HG03066 (cell line): ENCODE measurements at regions not wholly inside any gene's neighbourhood (a gene's known extent, or its start where the extent isn't known, plus 50 kb on each side); places are given as distances from the start of the nearest gene placed in this dataset.
"Not testable (repeated sequence)": the region's sequence is repeated elsewhere in the genome, so short reads cannot be mapped to it uniquely, and the experiment has no call there.

ENCODE experiments used
- ATAC-seq: cut with Tn5 transposase; IDR thresholded peaks from one replicate; pipeline ENCODE4 v1.9.1; 2021; ENCODE audit warnings: low read depth; ENCODE audit not compliant: unreplicated experiment

- ATAC-seq, result no peak
Measured at GRCh38 chr17:72562615-72563188, 441.9 kb downstream of the SOX9 start.

- ATAC-seq, result no peak
Measured at GRCh38 chr17:72563952-72564351, 443.1 kb downstream of the SOX9 start.

GRCh38 chr17:72565006-72565405 is 444.2 kb downstream of the SOX9 start:
- no peak for ATAC-seq

- no peak for ATAC-seq
Measured at GRCh38 chr17:72565758-72566157, 444.9 kb downstream of the SOX9 start.

- ATAC-seq, result no peak
Measured at GRCh38 chr17:72566671-72567484, 446.1 kb downstream of the SOX9 start.

- ATAC-seq, result no peak
Measured at GRCh38 chr17:72567774-72568173, 447.0 kb downstream of the SOX9 start.

- no peak for ATAC-seq
Measured at GRCh38 chr17:72569148-72569946, 448.5 kb downstream of the SOX9 start.

GRCh38 chr17:72571813-72572396 is 451.1 kb downstream of the SOX9 start:
- no peak for ATAC-seq

GRCh38 chr17:72572604-72573491 is 452.0 kb downstream of the SOX9 start:
- ATAC-seq, result no peak

GRCh38 chr17:72573492-72573801 is 452.6 kb downstream of the SOX9 start:
- ATAC-seq, result not testable (repeated sequence)

- no peak for ATAC-seq
Measured at GRCh38 chr17:72574675-72575510, 454.1 kb downstream of the SOX9 start.

GRCh38 chr17:72575542-72576233 is 454.9 kb downstream of the SOX9 start:
- no peak for ATAC-seq

GRCh38 chr17:72576289-72576759 is 455.5 kb downstream of the SOX9 start:
- ATAC-seq, result no peak

GRCh38 chr17:72578817-72579470 is 458.1 kb downstream of the SOX9 start:
- no peak for ATAC-seq

- ATAC-seq, result no peak
Measured at GRCh38 chr17:72579990-72580320, 459.1 kb downstream of the SOX9 start.

- no peak for ATAC-seq
Measured at GRCh38 chr17:72580321-72581127, 459.7 kb downstream of the SOX9 start.

- no peak for ATAC-seq
Measured at GRCh38 chr17:72587156-72587555, 466.3 kb downstream of the SOX9 start.
